Skeletal muscle satellite cell (primary cell): ENCODE measurements at regions not wholly inside any gene's neighbourhood (a gene's known extent, or its start where the extent isn't known, plus 50 kb on each side); places are given as distances from the start of the nearest gene placed in this dataset.
"Not testable (repeated sequence)": the region's sequence is repeated elsewhere in the genome, so short reads cannot be mapped to it uniquely, and the experiment has no call there.

Source experiments
- H3K27me3 ChIP-seq: 2 replicates; pipeline ENCODE4 v1.7.0; 2013; ENCODE audit warnings: low read length; ENCODE audit not compliant: control insufficient read depth, insufficient read depth
- H3K36me3 ChIP-seq: 2 replicates; pipeline ENCODE4 v1.7.0; 2013; ENCODE audit warnings: mild to moderate bottlenecking, control low read depth, low read length; ENCODE audit not compliant: insufficient read depth
- H3K4me1 ChIP-seq: 2 replicates; pipeline ENCODE4 v1.7.0; 2013; ENCODE audit warnings: low read length; ENCODE audit not compliant: control insufficient read depth, insufficient read depth
- H3K4me2 ChIP-seq: 2 replicates; pipeline ENCODE4 v1.7.0; 2013; ENCODE audit warnings: mild to moderate bottlenecking, low read length
- H3K4me3 ChIP-seq: 2 replicates; pipeline ENCODE4 v1.7.0; 2013; ENCODE audit warnings: low read length
- H3K9ac ChIP-seq: 2 replicates; pipeline ENCODE4 v1.7.0; 2013; ENCODE audit warnings: mild to moderate bottlenecking, low read depth, low read length, moderate library complexity
- H3K9me3 ChIP-seq: replicated peaks from 2 replicates; pipeline ENCODE4 v1.7.0; 2013; ENCODE audit warnings: mild to moderate bottlenecking, control low read depth, low read length

- Histone ChIP-seq H3K9ac (no peak overlapping the region), H3K36me3 (no peaks in the 10 kb centered on the region), H3K4me3 (no peak overlapping the region), H3K9me3 (no peaks in the 10 kb centered on the region), H3K27me3 (no peaks in the 10 kb centered on the region), H3K4me2 (no peak overlapping the region), H3K4me1 (no peaks in the 10 kb centered on the region)
Observed at GRCh38 chr18:30828700-30829099, 213.8 kb downstream of the DSC3 start.

GRCh38 chr18:30819619-30820018, 222.9 kb downstream of the DSC3 start:
- H3K4me1 ChIP-seq, result no peaks in the 10 kb centered on the region
- no peaks in the 10 kb centered on the region for H3K27me3 ChIP-seq
- no peaks in the 10 kb centered on the region for H3K36me3 ChIP-seq
- peaks cover 2% of the 10 kb centered on the region for H3K9me3 ChIP-seq
- no peak overlapping the region for H3K4me2 ChIP-seq
- no peak overlapping the region for H3K4me3 ChIP-seq
- no peak overlapping the region for H3K9ac ChIP-seq

GRCh38 chr18:30814446-30814845, 228.1 kb downstream of the DSC3 start:
- no peaks in the 10 kb centered on the region for H3K4me1 ChIP-seq
- H3K9ac ChIP-seq, result no peak overlapping the region
- no peak overlapping the region for H3K4me2 ChIP-seq
- peaks cover 9% of the 10 kb centered on the region for H3K9me3 ChIP-seq
- H3K36me3 ChIP-seq, result no peaks in the 10 kb centered on the region
- no peak overlapping the region for H3K4me3 ChIP-seq
- H3K27me3 ChIP-seq, result no peaks in the 10 kb centered on the region

GRCh38 chr18:30811580-30811979, 231.0 kb downstream of the DSC3 start:
- Histone ChIP-seq H3K4me2 (no peak overlapping the region), H3K4me3 (no peak overlapping the region), H3K36me3 (no peaks in the 10 kb centered on the region), H3K9me3 (peaks cover 14% of the 10 kb centered on the region), H3K9ac (no peak overlapping the region), H3K4me1 (no peaks in the 10 kb centered on the region), H3K27me3 (no peaks in the 10 kb centered on the region)

GRCh38 chr18:30810580-30810979, 232.0 kb downstream of the DSC3 start:
- Histone ChIP-seq H3K4me3 (no peak overlapping the region), H3K9me3 (peaks cover 14% of the 10 kb centered on the region), H3K9ac (no peak overlapping the region), H3K4me2 (no peak overlapping the region), H3K27me3 (no peaks in the 10 kb centered on the region), H3K36me3 (no peaks in the 10 kb centered on the region), H3K4me1 (no peaks in the 10 kb centered on the region)

- H3K4me1 ChIP-seq, result no peaks in the 10 kb centered on the region
- H3K27me3 ChIP-seq, result no peaks in the 10 kb centered on the region
- no peak overlapping the region for H3K4me2 ChIP-seq
- no peak overlapping the region for H3K9ac ChIP-seq
- no peaks in the 10 kb centered on the region for H3K36me3 ChIP-seq
- no peak overlapping the region for H3K4me3 ChIP-seq
- H3K9me3 ChIP-seq, result peaks cover 5% of the 10 kb centered on the region
Observed at GRCh38 chr18:30806823-30807222, 235.7 kb downstream of the DSC3 start.

- Histone ChIP-seq H3K9me3 (no peaks in the 10 kb centered on the region), H3K27me3 (no peaks in the 10 kb centered on the region), H3K4me3 (no peak overlapping the region), H3K4me2 (no peak overlapping the region), H3K36me3 (no peaks in the 10 kb centered on the region), H3K9ac (no peak overlapping the region), H3K4me1 (no peaks in the 10 kb centered on the region)
Observed at GRCh38 chr18:30800800-30801199, 241.7 kb downstream of the DSC3 start.

- Histone ChIP-seq H3K27me3 (no peaks in the 10 kb centered on the region), H3K4me3 (no peak overlapping the region), H3K36me3 (no peaks in the 10 kb centered on the region), H3K4me2 (no peak overlapping the region), H3K9me3 (peaks cover 2% of the 10 kb centered on the region), H3K9ac (no peak overlapping the region), H3K4me1 (no peaks in the 10 kb centered on the region)
Observed at GRCh38 chr18:30792051-30792450, 250.5 kb downstream of the DSC3 start.

GRCh38 chr18:30788411-30788991, 254.0 kb downstream of the DSC3 start:
- not testable (repeated sequence) for H3K4me3 ChIP-seq, H3K36me3 ChIP-seq, H3K27me3 ChIP-seq, H3K4me2 ChIP-seq, H3K9me3 ChIP-seq, H3K9ac ChIP-seq, H3K4me1 ChIP-seq

GRCh38 chr18:30787410-30787809, 255.1 kb downstream of the DSC3 start:
- Histone ChIP-seq H3K4me2 (no peak overlapping the region), H3K9ac (no peak overlapping the region), H3K9me3 (no peaks in the 10 kb centered on the region), H3K27me3 (no peaks in the 10 kb centered on the region), H3K4me1 (no peaks in the 10 kb centered on the region), H3K4me3 (no peak overlapping the region), H3K36me3 (no peaks in the 10 kb centered on the region)

GRCh38 chr18:30781601-30782000, 260.9 kb downstream of the DSC3 start:
- no peaks in the 10 kb centered on the region for H3K27me3 ChIP-seq
- no peak overlapping the region for H3K4me3 ChIP-seq
- no peaks in the 10 kb centered on the region for H3K9me3 ChIP-seq
- no peaks in the 10 kb centered on the region for H3K36me3 ChIP-seq
- H3K4me1 ChIP-seq, result no peaks in the 10 kb centered on the region
- no peak overlapping the region for H3K9ac ChIP-seq
- no peak overlapping the region for H3K4me2 ChIP-seq

GRCh38 chr18:30775629-30776028, 266.9 kb downstream of the DSC3 start:
- H3K9ac ChIP-seq, result no peak overlapping the region
- H3K4me2 ChIP-seq, result no peak overlapping the region
- no peak overlapping the region for H3K4me3 ChIP-seq
- peaks cover 5% of the 10 kb centered on the region for H3K9me3 ChIP-seq
- H3K27me3 ChIP-seq, result no peaks in the 10 kb centered on the region
- H3K36me3 ChIP-seq, result no peaks in the 10 kb centered on the region
- H3K4me1 ChIP-seq, result no peaks in the 10 kb centered on the region
